Effector memory CD4-positive, alpha-beta T cell (primary cell): ENCODE measurements at regions not wholly inside any gene's neighbourhood (a gene's known extent, or its start where the extent isn't known, plus 50 kb on each side); places are given as distances from the start of the nearest gene placed in this dataset.

ENCODE experiments used
- DNase-seq, 3 donors: peaks; one replicate each; pipeline ENCODE4 v3.0.0-alpha.2; 2020
- H3K27ac ChIP-seq: 2 replicates; pipeline ENCODE4 v1.7.0; 2013; ENCODE audit warnings: mild to moderate bottlenecking, low read length, moderate library complexity; ENCODE audit not compliant: insufficient read depth, poor library complexity, severe bottlenecking
- H3K27me3 ChIP-seq: replicated peaks from 2 replicates; pipeline ENCODE4 v1.7.0; 2013; ENCODE audit warnings: mild to moderate bottlenecking, low read length; ENCODE audit not compliant: insufficient read depth, control insufficient read depth, poor library complexity, severe bottlenecking
- H3K36me3 ChIP-seq: 2 replicates; pipeline ENCODE4 v1.7.0; 2013; ENCODE audit warnings: mild to moderate bottlenecking, low read length, moderate library complexity; ENCODE audit not compliant: control insufficient read depth, insufficient read depth
- H3K4me1 ChIP-seq: 2 replicates; pipeline ENCODE4 v1.7.0; 2013; ENCODE audit warnings: low read length, mild to moderate bottlenecking; ENCODE audit not compliant: control insufficient read depth, insufficient read depth, poor library complexity, severe bottlenecking
- H3K4me3 ChIP-seq: 2 replicates; pipeline ENCODE4 v1.7.0; 2013; ENCODE audit warnings: low read length, low read depth, mild to moderate bottlenecking; ENCODE audit not compliant: insufficient read depth, poor library complexity, severe bottlenecking
- H3K9me3 ChIP-seq: 2 replicates; pipeline ENCODE4 v1.7.0; 2013; ENCODE audit warnings: mild to moderate bottlenecking, low read length, moderate library complexity; ENCODE audit not compliant: control insufficient read depth

DNA sequence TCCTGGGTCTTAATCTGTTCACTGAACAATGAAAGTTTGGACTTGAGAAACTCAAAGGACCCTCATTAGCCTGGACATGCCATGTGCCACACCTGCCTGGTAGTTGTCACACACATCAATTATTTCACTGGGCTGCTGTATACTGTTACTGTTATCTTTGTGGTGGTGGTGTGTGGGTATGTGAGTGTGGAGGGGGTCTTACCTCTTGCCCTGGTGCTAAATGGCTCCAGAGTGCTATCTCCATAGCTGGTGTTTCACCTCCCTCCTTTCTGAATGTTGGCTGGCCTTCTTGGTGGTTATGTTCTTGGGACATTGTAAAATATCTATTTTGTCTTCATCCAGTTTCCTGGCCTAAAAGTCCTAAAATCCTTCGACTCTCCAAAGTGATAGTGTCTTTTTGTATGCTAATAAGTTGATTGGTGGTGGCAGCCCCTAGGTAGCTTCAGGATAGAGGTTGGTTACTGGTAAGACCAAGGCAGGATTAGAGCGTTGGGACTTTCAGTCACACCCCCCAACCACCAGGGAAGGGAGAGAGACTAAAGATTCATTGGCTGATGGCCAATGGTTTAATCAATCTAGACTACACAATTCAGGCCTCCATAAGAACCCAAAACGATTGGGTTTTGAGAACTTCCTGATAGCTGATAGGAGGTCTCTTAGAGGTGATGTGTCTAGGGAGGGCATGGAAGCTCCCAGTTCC, 328.1 kb downstream of the MYCN start:
- no peak for DNase-seq
- Histone ChIP-seq H3K36me3 (no peaks in the 10 kb centered on the region), H3K27ac (no peak overlapping the region)

GRCh38 chr2:16266571-16266970, 326.2 kb downstream of the MYCN start:
- DNase-seq, result no peak
- Histone ChIP-seq H3K27ac (no peak overlapping the region), H3K9me3 (no peaks in the 10 kb centered on the region), H3K4me1 (no peaks in the 10 kb centered on the region), H3K4me3 (no peak overlapping the region), H3K36me3 (no peaks in the 10 kb centered on the region), H3K27me3 (no peaks in the 10 kb centered on the region)

More for the DNA sequence above, 328.1 kb downstream of the MYCN start:
- H3K27me3 ChIP-seq, result no peaks in the 10 kb centered on the region
- no peak overlapping the region for H3K4me3 ChIP-seq
- no peaks in the 10 kb centered on the region for H3K9me3 ChIP-seq
- H3K4me1 ChIP-seq, result no peaks in the 10 kb centered on the region

GRCh38 chr2:16264931-16265540, 324.7 kb downstream of the MYCN start:
- no peak overlapping the region for H3K27ac ChIP-seq
- H3K27me3 ChIP-seq, result no peaks in the 10 kb centered on the region
- H3K9me3 ChIP-seq, result no peaks in the 10 kb centered on the region
- no peaks in the 10 kb centered on the region for H3K36me3 ChIP-seq
- no peak for DNase-seq
- no peak overlapping the region for H3K4me3 ChIP-seq
- no peaks in the 10 kb centered on the region for H3K4me1 ChIP-seq

DNA sequence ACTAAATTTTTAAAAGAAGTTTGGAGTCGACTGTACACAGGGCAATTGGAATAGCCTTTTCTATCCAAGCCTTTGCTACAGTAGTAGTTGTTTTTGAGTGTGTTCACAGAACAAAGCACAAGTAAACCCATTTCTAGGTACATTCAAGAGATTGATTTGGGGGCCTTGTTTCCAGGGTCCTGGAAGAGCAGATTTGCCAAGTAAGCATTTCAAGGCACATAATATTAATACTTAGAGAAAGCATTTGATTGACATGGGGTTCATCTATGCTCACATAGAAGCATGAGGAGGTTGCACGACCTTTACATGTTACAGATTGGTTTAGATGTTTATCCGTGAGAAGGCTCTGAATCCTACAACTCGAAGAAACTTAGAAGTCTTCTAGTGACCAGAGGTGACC, 324.1 kb downstream of the MYCN start:
- Histone ChIP-seq H3K36me3 (no peaks in the 10 kb centered on the region), H3K4me3 (no peak overlapping the region), H3K9me3 (no peaks in the 10 kb centered on the region), H3K27me3 (no peaks in the 10 kb centered on the region), H3K27ac (no peak overlapping the region), H3K4me1 (no peaks in the 10 kb centered on the region)
- no peak for DNase-seq

GRCh38 chr2:16263241-16263890, 323.0 kb downstream of the MYCN start:
- Histone ChIP-seq H3K27ac (no peak overlapping the region), H3K9me3 (no peaks in the 10 kb centered on the region), H3K27me3 (no peaks in the 10 kb centered on the region), H3K36me3 (no peaks in the 10 kb centered on the region), H3K4me3 (no peak overlapping the region), H3K4me1 (no peaks in the 10 kb centered on the region)
- DNase-seq, result no peak

GRCh38 chr2:16262526-16263178, 322.3 kb downstream of the MYCN start:
- Histone ChIP-seq H3K4me1 (no peaks in the 10 kb centered on the region), H3K9me3 (no peaks in the 10 kb centered on the region), H3K36me3 (no peaks in the 10 kb centered on the region), H3K4me3 (no peak overlapping the region), H3K27me3 (no peaks in the 10 kb centered on the region), H3K27ac (no peak overlapping the region)
- no peak for DNase-seq

DNA sequence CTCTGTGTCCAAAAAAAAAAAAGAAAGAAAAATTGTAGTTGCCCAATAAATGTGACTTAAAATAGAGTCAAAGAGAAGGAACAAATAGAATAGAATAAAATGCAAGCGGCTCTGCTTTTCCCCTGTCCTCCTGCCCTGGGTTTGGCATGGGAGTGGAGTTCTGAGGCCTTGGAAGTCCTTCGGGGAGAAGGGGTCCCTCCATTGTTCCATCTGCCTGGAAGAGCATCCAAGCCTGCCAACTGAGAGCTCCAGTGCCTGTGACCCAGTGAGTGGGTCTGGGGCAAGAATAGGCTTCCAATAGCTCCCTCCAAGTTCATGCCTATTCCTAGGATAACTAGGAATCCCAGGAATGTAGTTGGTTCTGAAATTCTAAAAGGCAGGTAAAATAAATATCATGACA, 321.4 kb downstream of the MYCN start:
- no peaks in the 10 kb centered on the region for H3K36me3 ChIP-seq
- H3K27me3 ChIP-seq, result no peaks in the 10 kb centered on the region

GRCh38 chr2:16261071-16261470, 320.7 kb downstream of the MYCN start:
- Histone ChIP-seq H3K4me1 (no peaks in the 10 kb centered on the region), H3K4me3 (no peak overlapping the region), H3K27me3 (no peaks in the 10 kb centered on the region), H3K36me3 (no peaks in the 10 kb centered on the region), H3K9me3 (no peaks in the 10 kb centered on the region), H3K27ac (no peak overlapping the region)
- no peak for DNase-seq

More for the DNA sequence above, 321.4 kb downstream of the MYCN start:
- Histone ChIP-seq H3K9me3 (no peaks in the 10 kb centered on the region), H3K4me1 (no peaks in the 10 kb centered on the region), H3K27ac (no peak overlapping the region), H3K4me3 (no peak overlapping the region)
- DNase-seq, result no peak

DNA sequence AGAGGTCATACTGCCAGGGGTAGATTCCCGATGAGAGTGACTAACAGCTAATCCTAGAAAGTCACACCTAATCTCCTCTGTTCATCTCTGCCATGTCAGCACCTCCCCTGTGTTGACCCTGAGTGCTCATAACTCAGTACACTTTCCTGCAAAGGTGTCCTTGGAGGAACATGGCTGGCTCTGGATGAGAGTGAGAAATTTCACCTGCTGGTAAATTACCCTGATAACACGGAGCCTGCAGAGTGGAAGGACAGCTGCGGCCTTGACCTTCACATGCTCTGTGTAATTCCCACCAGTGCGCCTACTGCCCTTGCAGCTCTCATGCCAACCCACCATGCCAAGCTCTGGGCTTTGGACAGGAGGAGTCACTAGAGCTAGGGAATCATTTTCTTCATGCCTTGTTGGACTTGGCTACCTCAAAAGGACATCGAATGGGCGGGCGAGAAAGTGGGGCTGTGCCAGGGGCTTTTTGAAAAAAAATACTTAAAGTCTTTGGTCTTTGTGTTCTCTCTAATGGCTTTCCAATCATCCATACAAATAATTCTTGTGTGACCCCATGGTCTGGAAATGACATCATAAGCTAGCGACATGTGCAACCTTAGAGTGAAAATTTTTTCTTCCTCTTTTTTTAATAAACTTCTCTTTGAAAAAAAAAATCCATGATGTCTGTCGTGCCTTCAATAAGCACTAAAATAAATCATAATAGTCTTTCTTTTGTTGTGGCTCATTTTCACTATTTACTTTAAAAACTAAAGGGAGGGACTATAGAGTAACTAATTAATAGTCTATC, 319.9 kb downstream of the MYCN start:
- H3K27ac ChIP-seq, result no peak overlapping the region
- DNase-seq, result no peak
- no peaks in the 10 kb centered on the region for H3K27me3 ChIP-seq
- H3K4me1 ChIP-seq, result no peaks in the 10 kb centered on the region
- H3K4me3 ChIP-seq, result no peak overlapping the region
- H3K9me3 ChIP-seq, result no peaks in the 10 kb centered on the region
- no peaks in the 10 kb centered on the region for H3K36me3 ChIP-seq
